GM12891 (cell line): ENCODE measurements at regions not wholly inside any gene's neighbourhood (a gene's known extent, or its start where the extent isn't known, plus 50 kb on each side); places are given as distances from the start of the nearest gene placed in this dataset.

Experiments
- POLR2A ChIP-seq: IDR thresholded peaks from 2 replicates; pipeline ENCODE4 v1.6.1; 2011; ENCODE audit warnings: low read depth, low read length, control low read depth
- POLR2AphosphoS5 ChIP-seq: IDR thresholded peaks from 2 replicates; pipeline ENCODE4 v1.6.1; 2011; ENCODE audit warnings: low read depth, low read length, control low read depth
- POU2F2 ChIP-seq: IDR thresholded peaks from 2 replicates; pipeline ENCODE4 v1.6.1; 2011; ENCODE audit warnings: low read depth, mild to moderate bottlenecking, control low read depth, low read length, moderate library complexity
- TAF1 ChIP-seq: IDR thresholded peaks from 2 replicates; pipeline ENCODE4 v1.6.1; 2011; ENCODE audit warnings: low read depth, low read length, control low read depth

GRCh38 chr18:33937270-33937816 is 287.4 kb downstream of the NOL4 start:
- TF ChIP-seq POLR2A (no peak), POLR2AphosphoS5 (no peak), POU2F2 (no peak), TAF1 (no peak)
